Nephron (organoid): ENCODE measurements at regions not wholly inside any gene's neighbourhood (a gene's known extent, or its start where the extent isn't known, plus 50 kb on each side); places are given as distances from the start of the nearest gene placed in this dataset.

Experiments
- H3K27ac Mint-ChIP-seq, 3 experiments: 2 replicates each; pipeline ENCODE4 v1.8.0; 2020; ENCODE audit warnings: mixed read lengths in 3 of 3, mild to moderate bottlenecking in 2 of 3, moderate library complexity in 1 of 3
- H3K27me3 Mint-ChIP-seq: 2 replicates; pipeline ENCODE4 v1.8.0; 2021; ENCODE audit warnings: low read depth, mild to moderate bottlenecking, moderate library complexity, mixed read lengths
- H3K36me3 Mint-ChIP-seq: 2 replicates; pipeline ENCODE4 v1.8.0; 2020; ENCODE audit warnings: low read depth, mixed read lengths
- H3K4me1 Mint-ChIP-seq: 2 replicates; pipeline ENCODE4 v1.8.0; 2020; ENCODE audit warnings: mixed read lengths
- H3K4me3 Mint-ChIP-seq, 3 experiments: 2 replicates each; pipeline ENCODE4 v1.8.0; 2020; ENCODE audit warnings: mild to moderate bottlenecking in 3 of 3, mixed read lengths in 3 of 3, moderate library complexity in 2 of 3
- H3K9me3 Mint-ChIP-seq: 2 replicates; pipeline ENCODE4 v1.8.0; 2020; ENCODE audit warnings: mixed read lengths
- TF ChIP-seq, protein P1 (sequence below), 3 experiments: fragments of 200-600 bp; sonication (generic); IDR thresholded peaks; one replicate each; pipeline ENCODE4 v1.5.0; 2021; ENCODE audit warnings: antibody characterized with exemption in 3 of 3; ENCODE audit not compliant: unreplicated experiment in 3 of 3

DNA sequence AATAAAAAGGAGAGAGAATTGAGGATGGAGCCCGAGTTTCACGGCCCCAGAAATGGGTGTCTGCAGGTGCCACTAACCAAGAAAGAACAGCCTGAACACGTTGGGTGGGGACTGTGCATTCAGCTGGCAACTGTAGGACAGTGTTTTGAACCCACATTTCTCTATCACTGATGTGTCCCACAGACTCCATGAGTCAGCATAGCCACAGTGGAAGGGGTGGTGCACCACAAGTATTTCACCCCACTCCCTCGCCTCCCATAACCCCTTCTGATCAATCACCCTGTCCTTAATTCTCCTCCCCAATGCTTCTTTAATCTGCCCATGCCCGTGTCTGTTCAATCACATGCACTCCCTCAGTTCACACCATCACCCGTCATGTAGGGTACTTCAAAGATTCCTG lies 291.5 kb downstream of the ZNF516 start:
- H3K4me3 Mint-ChIP-seq = no peak overlapping the region
- peaks cover 22% of the 10 kb centered on the region for H3K4me1 Mint-ChIP-seq
- H3K27me3 Mint-ChIP-seq = no peaks in the 10 kb centered on the region
- H3K27ac Mint-ChIP-seq = no peak overlapping the region
- peaks cover 17% of the 10 kb centered on the region for H3K9me3 Mint-ChIP-seq
- TF ChIP-seq, protein P1, sequence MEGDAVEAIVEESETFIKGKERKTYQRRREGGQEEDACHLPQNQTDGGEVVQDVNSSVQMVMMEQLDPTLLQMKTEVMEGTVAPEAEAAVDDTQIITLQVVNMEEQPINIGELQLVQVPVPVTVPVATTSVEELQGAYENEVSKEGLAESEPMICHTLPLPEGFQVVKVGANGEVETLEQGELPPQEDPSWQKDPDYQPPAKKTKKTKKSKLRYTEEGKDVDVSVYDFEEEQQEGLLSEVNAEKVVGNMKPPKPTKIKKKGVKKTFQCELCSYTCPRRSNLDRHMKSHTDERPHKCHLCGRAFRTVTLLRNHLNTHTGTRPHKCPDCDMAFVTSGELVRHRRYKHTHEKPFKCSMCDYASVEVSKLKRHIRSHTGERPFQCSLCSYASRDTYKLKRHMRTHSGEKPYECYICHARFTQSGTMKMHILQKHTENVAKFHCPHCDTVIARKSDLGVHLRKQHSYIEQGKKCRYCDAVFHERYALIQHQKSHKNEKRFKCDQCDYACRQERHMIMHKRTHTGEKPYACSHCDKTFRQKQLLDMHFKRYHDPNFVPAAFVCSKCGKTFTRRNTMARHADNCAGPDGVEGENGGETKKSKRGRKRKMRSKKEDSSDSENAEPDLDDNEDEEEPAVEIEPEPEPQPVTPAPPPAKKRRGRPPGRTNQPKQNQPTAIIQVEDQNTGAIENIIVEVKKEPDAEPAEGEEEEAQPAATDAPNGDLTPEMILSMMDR (IDR thresholded peaks at IDR 0.05; ENCODE audit: unreplicated experiment in 3 of 3) = no peak
- no peaks in the 10 kb centered on the region for H3K36me3 Mint-ChIP-seq

DNA sequence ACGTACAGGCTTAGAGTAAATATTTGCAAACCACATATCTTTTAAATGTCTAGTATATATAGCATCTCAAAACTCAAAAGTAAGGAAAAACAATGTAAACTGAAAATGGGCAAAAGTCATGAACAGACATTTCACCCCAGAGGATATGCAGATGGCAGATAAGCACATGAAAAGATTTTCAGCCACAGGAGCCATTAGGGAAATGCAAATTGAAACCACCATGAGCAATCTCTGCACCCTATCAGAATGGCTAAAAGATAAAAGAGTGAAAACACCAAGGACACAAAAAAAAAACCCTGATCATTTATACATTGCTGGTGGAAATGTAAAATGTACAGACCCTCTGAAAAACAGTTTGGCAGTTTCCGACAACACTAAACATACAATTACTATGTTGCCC lies 292.7 kb downstream of the ZNF516 start:
- no peak overlapping the region for H3K27ac Mint-ChIP-seq
- TF ChIP-seq, protein P1 (IDR thresholded peaks at IDR 0.05; ENCODE audit: unreplicated experiment in 3 of 3) = no peak
- H3K9me3 Mint-ChIP-seq = peaks cover 17% of the 10 kb centered on the region

GRCh38 chr18:76195601-76196000 lies 299.4 kb downstream of the ZNF516 start:
- Mint-ChIP-seq H3K9me3 (peaks cover 20% of the 10 kb centered on the region), H3K27me3 (no peaks in the 10 kb centered on the region), H3K36me3 (no peaks in the 10 kb centered on the region), H3K4me3 (no peak overlapping the region), H3K4me1 (peaks cover 13% of the 10 kb centered on the region), H3K27ac (peak overlapping the region; percentile 82 to 87 (median 86))
- TF ChIP-seq, protein P1 (IDR thresholded peaks at IDR 0.05; ENCODE audit: unreplicated experiment in 3 of 3) = no peak

More for the DNA sequence above, 292.7 kb downstream of the ZNF516 start:
- no peak overlapping the region for H3K4me3 Mint-ChIP-seq
- no peaks in the 10 kb centered on the region for H3K27me3 Mint-ChIP-seq
- no peaks in the 10 kb centered on the region for H3K36me3 Mint-ChIP-seq
- peaks cover 15% of the 10 kb centered on the region for H3K4me1 Mint-ChIP-seq

GRCh38 chr18:76188097-76188496 lies 306.9 kb downstream of the ZNF516 start:
- H3K9me3 Mint-ChIP-seq = peaks cover 23% of the 10 kb centered on the region
- no peak overlapping the region for H3K27ac Mint-ChIP-seq
- TF ChIP-seq, protein P1 (IDR thresholded peaks at IDR 0.05; ENCODE audit: unreplicated experiment in 3 of 3) = no peak
- no peaks in the 10 kb centered on the region for H3K36me3 Mint-ChIP-seq
- H3K4me1 Mint-ChIP-seq = no peaks in the 10 kb centered on the region
- no peak overlapping the region for H3K4me3 Mint-ChIP-seq
- H3K27me3 Mint-ChIP-seq = no peaks in the 10 kb centered on the region

DNA sequence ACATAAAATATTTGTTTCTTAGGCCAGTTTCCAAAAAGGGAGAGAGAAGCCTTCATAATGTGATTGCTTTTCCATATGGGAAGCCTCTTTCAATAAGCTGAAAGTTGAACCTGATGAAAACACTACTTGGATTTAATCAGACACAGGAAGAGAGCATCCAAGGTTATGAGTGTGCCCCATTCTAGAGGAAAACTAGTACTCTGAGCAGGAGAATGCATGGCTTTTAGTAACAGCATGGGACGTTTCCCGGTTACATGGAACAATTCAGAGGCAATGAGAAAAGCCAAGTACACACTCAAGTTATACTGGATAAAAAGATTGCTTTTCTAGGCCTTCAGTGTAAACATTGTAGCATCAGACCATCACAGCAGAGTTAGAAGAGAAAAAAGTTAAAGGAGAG lies 315.8 kb downstream of the ZNF516 start:
- no peak overlapping the region for H3K4me3 Mint-ChIP-seq
- peak overlapping the region; percentile 4 to 30 (median 7) for H3K27ac Mint-ChIP-seq
- no peaks in the 10 kb centered on the region for H3K36me3 Mint-ChIP-seq
- peaks cover 18% of the 10 kb centered on the region for H3K4me1 Mint-ChIP-seq
- H3K27me3 Mint-ChIP-seq = no peaks in the 10 kb centered on the region
- H3K9me3 Mint-ChIP-seq = no peaks in the 10 kb centered on the region
- TF ChIP-seq, protein P1 (IDR thresholded peaks at IDR 0.05; ENCODE audit: unreplicated experiment in 3 of 3) = no peak

DNA sequence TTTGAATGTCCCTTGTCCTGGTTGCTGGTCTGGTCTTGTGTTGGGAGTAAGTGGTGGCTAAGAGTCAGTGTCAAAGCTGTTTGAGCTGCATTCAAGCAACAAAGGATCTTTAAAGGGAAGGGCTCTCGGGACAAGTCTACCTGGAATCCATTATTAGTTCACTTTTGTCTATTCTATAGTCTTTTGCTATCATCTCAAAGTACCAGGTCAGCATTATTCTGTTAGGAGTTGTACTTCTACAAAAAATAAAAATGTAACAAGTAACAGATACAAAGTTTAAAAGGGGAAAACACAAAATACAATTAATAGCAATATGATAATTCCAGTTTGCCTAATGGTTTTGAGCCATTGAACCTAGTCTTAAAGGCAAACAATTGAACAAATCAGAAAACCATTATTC lies 317.9 kb downstream of the ZNF516 start:
- Mint-ChIP-seq H3K4me3 (no peak overlapping the region), H3K27ac (no peak overlapping the region), H3K4me1 (peaks cover 22% of the 10 kb centered on the region), H3K9me3 (no peaks in the 10 kb centered on the region), H3K27me3 (no peaks in the 10 kb centered on the region), H3K36me3 (no peaks in the 10 kb centered on the region)
- TF ChIP-seq, protein P1 (IDR thresholded peaks at IDR 0.05; ENCODE audit: unreplicated experiment in 3 of 3) = no peak
